Fibroblast of pulmonary artery (primary cell): ENCODE measurements at regions not wholly inside any gene's neighbourhood (a gene's known extent, or its start where the extent isn't known, plus 50 kb on each side); places are given as distances from the start of the nearest gene placed in this dataset.

Experiments
- DNase-seq: peaks from one replicate; pipeline ENCODE4 v3.0.0-alpha.2; 2010; ENCODE audit warnings: low read depth
- H3K4me3 ChIP-seq: replicated peaks from 2 replicates; pipeline ENCODE4 v1.5.1; 2011; ENCODE audit warnings: low read depth, mild to moderate bottlenecking, control low read depth, low read length, moderate library complexity
- TF ChIP-seq, protein P1 (sequence below): IDR thresholded peaks from 2 replicates; pipeline ENCODE4 v1.5.1; 2011; ENCODE audit warnings: mild to moderate bottlenecking, control low read depth, low read length, inconsistent platforms; ENCODE audit errors: missing control alignments

DNA sequence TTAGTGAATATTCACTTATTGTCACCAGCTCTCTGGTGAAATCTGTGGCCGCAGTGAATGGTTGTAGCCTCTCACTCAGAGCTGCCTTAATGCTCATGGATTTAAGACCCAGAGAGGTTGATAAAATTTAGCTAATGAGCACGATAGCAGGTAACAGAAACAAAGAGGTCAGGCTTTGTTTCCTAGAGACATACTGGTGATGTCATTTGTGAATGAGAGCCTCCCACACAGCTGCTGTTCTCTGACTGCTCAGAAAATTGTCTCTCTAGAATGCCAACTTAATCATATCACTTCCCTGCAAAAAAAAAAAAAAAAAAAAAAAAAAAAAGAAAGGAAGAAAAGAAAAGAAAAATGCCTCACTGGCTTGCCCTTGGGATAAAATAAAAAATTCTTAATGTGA, 411.7 kb upstream of the MYT1L start:
- peak; percentile 2 for DNase-seq
- H3K4me3 ChIP-seq: no peak overlapping the region
- TF ChIP-seq, protein P1, sequence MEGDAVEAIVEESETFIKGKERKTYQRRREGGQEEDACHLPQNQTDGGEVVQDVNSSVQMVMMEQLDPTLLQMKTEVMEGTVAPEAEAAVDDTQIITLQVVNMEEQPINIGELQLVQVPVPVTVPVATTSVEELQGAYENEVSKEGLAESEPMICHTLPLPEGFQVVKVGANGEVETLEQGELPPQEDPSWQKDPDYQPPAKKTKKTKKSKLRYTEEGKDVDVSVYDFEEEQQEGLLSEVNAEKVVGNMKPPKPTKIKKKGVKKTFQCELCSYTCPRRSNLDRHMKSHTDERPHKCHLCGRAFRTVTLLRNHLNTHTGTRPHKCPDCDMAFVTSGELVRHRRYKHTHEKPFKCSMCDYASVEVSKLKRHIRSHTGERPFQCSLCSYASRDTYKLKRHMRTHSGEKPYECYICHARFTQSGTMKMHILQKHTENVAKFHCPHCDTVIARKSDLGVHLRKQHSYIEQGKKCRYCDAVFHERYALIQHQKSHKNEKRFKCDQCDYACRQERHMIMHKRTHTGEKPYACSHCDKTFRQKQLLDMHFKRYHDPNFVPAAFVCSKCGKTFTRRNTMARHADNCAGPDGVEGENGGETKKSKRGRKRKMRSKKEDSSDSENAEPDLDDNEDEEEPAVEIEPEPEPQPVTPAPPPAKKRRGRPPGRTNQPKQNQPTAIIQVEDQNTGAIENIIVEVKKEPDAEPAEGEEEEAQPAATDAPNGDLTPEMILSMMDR: no peak

GRCh38 chr2:2740238-2740775, 409.2 kb upstream of the MYT1L start:
- H3K4me3 ChIP-seq: no peak overlapping the region
- no peak for DNase-seq
- TF ChIP-seq, protein P1: no peak

- no peak overlapping the region for H3K4me3 ChIP-seq
- TF ChIP-seq, protein P1: no peak
- DNase-seq: no peak
Observed at GRCh38 chr2:2739231-2739795, 408.2 kb upstream of the MYT1L start.

- no peak for DNase-seq
- no peak overlapping the region for H3K4me3 ChIP-seq
- TF ChIP-seq, protein P1: no peak
Observed at GRCh38 chr2:2738684-2739083, 407.6 kb upstream of the MYT1L start.

DNA sequence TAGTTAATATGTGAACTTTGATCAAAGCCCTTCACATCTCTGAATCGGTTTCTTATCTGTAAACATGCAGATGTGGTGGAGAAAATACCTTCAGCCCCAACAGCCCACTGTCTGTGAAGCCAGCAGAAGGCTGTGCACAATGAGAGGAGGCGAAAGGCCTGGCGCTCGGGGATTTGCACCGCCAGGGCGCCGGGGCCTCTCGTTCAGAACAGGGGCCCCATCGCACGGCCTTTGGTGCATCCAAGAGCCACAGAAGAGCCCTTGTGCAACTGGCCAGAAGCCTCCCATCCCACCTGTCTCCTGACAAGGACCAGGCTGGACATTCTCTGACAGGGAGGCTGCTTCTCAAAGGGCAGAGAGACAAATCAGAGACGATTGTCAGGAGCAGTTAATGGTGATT, 407.2 kb upstream of the MYT1L start:
- H3K4me3 ChIP-seq: no peak overlapping the region
- no peak for DNase-seq
- TF ChIP-seq, protein P1: no peak

DNA sequence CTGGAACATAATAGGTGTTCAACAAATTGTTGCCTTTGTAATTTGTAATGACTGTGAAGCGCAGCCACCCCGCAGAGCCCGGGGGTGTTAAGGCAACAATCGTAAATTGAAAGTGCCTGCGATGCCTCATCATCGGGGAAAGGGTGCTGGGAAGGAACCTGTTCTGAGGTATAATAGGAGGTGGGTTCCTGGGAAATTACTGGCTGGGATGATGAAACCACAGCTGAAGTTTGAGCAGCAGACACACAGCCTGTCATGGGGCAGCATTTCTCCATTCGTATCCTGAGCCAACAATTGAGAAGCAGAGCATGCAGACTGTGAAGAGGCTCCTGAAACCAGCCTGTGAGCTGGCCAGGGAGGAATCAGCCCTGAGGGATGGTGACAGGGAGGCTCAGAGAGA, 404.0 kb upstream of the MYT1L start:
- no peak overlapping the region for H3K4me3 ChIP-seq
- TF ChIP-seq, protein P1: no peak
- DNase-seq: no peak

- H3K4me3 ChIP-seq: no peak overlapping the region
- TF ChIP-seq, protein P1: no peak
- DNase-seq: no peak
Observed at GRCh38 chr2:2734308-2734707, 403.2 kb upstream of the MYT1L start.
